HCT116 (cell line): ENCODE measurements at regions not wholly inside any gene's neighbourhood (a gene's known extent, or its start where the extent isn't known, plus 50 kb on each side); places are given as distances from the start of the nearest gene placed in this dataset.

ENCODE experiments used
- ATAC-seq: fragments of 200-7000 bp; cut with Tn5 transposase; 2 replicates; pipeline ENCODE4 v1.9.1; 2020; ENCODE audit warnings: mild to moderate bottlenecking, moderate library complexity
- BruUV-seq: library from RNA; stranded (reverse); fragments of 400-500 nt; replicated peaks from 2 replicates; lab custom pipeline; 2021; lab: Mats Ljungman, UMichigan
- CTCF ChIA-PET: fragments of 300-600 bp; sonication (Branson Sonifier 250); formaldehyde crosslinking; loops from one replicate; lab custom pipeline; 2021; ENCODE audit warnings: antibody characterized with exemption; lab: Charles Lee
- POLR2A ChIA-PET: fragments of 300-600, 350-600 bp; sonication (Branson Sonifier 250); formaldehyde crosslinking; loops from one replicate; lab custom pipeline; 2021; ENCODE audit warnings: antibody characterized with exemption; lab: Charles Lee
- RAD21 ChIA-PET, 2 experiments: fragments of 300-600 bp; sonication (Branson Sonifier 250); formaldehyde crosslinking; loops; one replicate each; lab custom pipeline; 2023; ENCODE audit warnings: low total read pairs in 2 of 2; ENCODE audit not compliant: uncharacterized antibody in 2 of 2, unreplicated experiment in 2 of 2, low non-redundant PET in 1 of 2; lab: Charles Lee
- DNase-seq: peaks from one replicate; pipeline ENCODE4 v3.0.0-alpha.2; 2010; ENCODE audit warnings: low read depth, low spot score
- H2AFZ ChIP-seq: fragments of 200-600 bp; shearing (Covaris generic), sonication (generic); 2 replicates; pipeline ENCODE4 v1.6.1; 2017; ENCODE audit warnings: low read depth, mixed run types, mixed read lengths, antibody characterized with exemption, low read length; ENCODE audit not compliant: poor library complexity, severe bottlenecking
- H3K27ac ChIP-seq: 2 replicates; pipeline ENCODE4 v1.5.1; 2012; ENCODE audit warnings: low read depth, low read length
- H3K27me3 ChIP-seq: fragments of 200-600 bp; sonication (generic); 2 replicates; pipeline ENCODE4 v1.6.1; 2016; ENCODE audit warnings: mixed run types, low read length, mixed read lengths; ENCODE audit not compliant: insufficient read depth
- H3K36me3 ChIP-seq, 2 experiments: fragments of 200-500 bp in 1 of 2; fragments of 200-600 bp in 1 of 2; sonication (Bioruptor generic) in 1 of 2; sonication (generic) in 1 of 2; 2 replicates each; pipeline versions ENCODE4 v1.5.1 to v1.6.1; 2014 to 2016; ENCODE audit warnings: low read length in 2 of 2, inconsistent platforms in 1 of 2, mixed read lengths in 1 of 2, mixed run types in 1 of 2; ENCODE audit not compliant: insufficient read depth in 2 of 2, control insufficient read depth in 1 of 2
- H3K4me1 ChIP-seq, 2 experiments: fragments of 200-600 bp in 1 of 2; sonication (generic) in 1 of 2; 2 replicates each; pipeline versions ENCODE4 v1.5.1 to v1.6.1; 2012 to 2017; ENCODE audit warnings: low read length in 2 of 2, inconsistent platforms in 1 of 2, mild to moderate bottlenecking in 1 of 2, mixed read lengths in 1 of 2, mixed run types in 1 of 2, moderate library complexity in 1 of 2; ENCODE audit not compliant: insufficient read depth in 2 of 2, control insufficient read depth in 1 of 2
- H3K4me2 ChIP-seq: fragments of 200-600 bp; sonication (generic); 2 replicates; pipeline ENCODE4 v1.6.1; 2017; ENCODE audit warnings: mixed run types, low read length, mixed read lengths
- H3K4me3 ChIP-seq, 2 experiments: fragments of 200-600 bp in 1 of 2; sonication (generic) in 1 of 2; replicated peaks in 1 of 2; 2 replicates each; pipeline ENCODE4 v1.5.1; 2011 to 2016; ENCODE audit warnings: low read length in 2 of 2, control low read depth in 1 of 2, low read depth in 1 of 2, mild to moderate bottlenecking in 1 of 2, mixed read lengths in 1 of 2, mixed run types in 1 of 2
- H3K79me2 ChIP-seq: fragments of 200-600 bp; sonication (generic); 2 replicates; pipeline ENCODE4 v1.6.1; 2017; ENCODE audit warnings: mild to moderate bottlenecking, mixed run types, low read length, moderate library complexity, mixed read lengths; ENCODE audit not compliant: insufficient read depth
- H3K9ac ChIP-seq: fragments of 200-600 bp; sonication (generic); 2 replicates; pipeline ENCODE4 v1.6.1; 2016; ENCODE audit warnings: low read length, mixed read lengths
- H3K9me2 ChIP-seq: fragments of 200-600 bp; sonication (generic), shearing (Covaris generic); 2 replicates; pipeline ENCODE4 v1.6.1; 2017; ENCODE audit warnings: mixed run types, mild to moderate bottlenecking, moderate library complexity; ENCODE audit not compliant: insufficient read depth
- H3K9me3 ChIP-seq, 2 experiments: fragments of 200-500 bp in 1 of 2; fragments of 200-600 bp in 1 of 2; sonication (Bioruptor generic) in 1 of 2; sonication (generic) in 1 of 2; 2 replicates each; pipeline ENCODE4 v1.6.1; 2014 to 2017; ENCODE audit warnings: low read length in 2 of 2, mixed read lengths in 2 of 2, inconsistent platforms in 1 of 2, low read depth in 1 of 2, mild to moderate bottlenecking in 1 of 2, mixed run types in 1 of 2, moderate library complexity in 1 of 2; ENCODE audit not compliant: control insufficient read depth in 1 of 2, insufficient read depth in 1 of 2
- H4K20me1 ChIP-seq: fragments of 200-600 bp; sonication (generic), shearing (Covaris generic); 2 replicates; pipeline ENCODE4 v1.6.1; 2017; ENCODE audit warnings: mixed run types, mild to moderate bottlenecking, moderate library complexity; ENCODE audit not compliant: insufficient read depth
- CBX3 ChIP-seq: IDR thresholded peaks from 2 replicates; pipeline ENCODE4 v1.6.1; 2012; ENCODE audit warnings: low read depth
- CEBPB ChIP-seq: IDR thresholded peaks from 2 replicates; pipeline ENCODE4 v1.6.1; 2012; ENCODE audit warnings: low read depth
- EGR1 ChIP-seq: IDR thresholded peaks from 2 replicates; pipeline ENCODE4 v1.6.1; 2012; ENCODE audit warnings: low read depth
- ELF1 ChIP-seq: IDR thresholded peaks from 2 replicates; pipeline ENCODE4 v1.6.1; 2012; ENCODE audit warnings: low read depth, borderline replicate concordance
- EZH2 ChIP-seq: fragments of 200-600 bp; sonication (generic); IDR thresholded peaks from 2 replicates; pipeline ENCODE4 v1.6.1; 2017; ENCODE audit warnings: antibody characterized with exemption, mixed run types
- EZH2phosphoT487 ChIP-seq: fragments of 200-600 bp; IDR thresholded peaks from 2 replicates; pipeline ENCODE4 v1.6.1; 2018; ENCODE audit warnings: antibody characterized with exemption, borderline replicate concordance
- JUND ChIP-seq: IDR thresholded peaks from 2 replicates; pipeline ENCODE4 v1.6.1; 2012
- POLR2A ChIP-seq: IDR thresholded peaks from 2 replicates; pipeline ENCODE4 v1.7.0; 2011; ENCODE audit warnings: borderline replicate concordance; ENCODE audit not compliant: insufficient read depth, insufficient read length; ENCODE audit errors: extremely low read depth
- POLR2AphosphoS5 ChIP-seq: IDR thresholded peaks from 2 replicates; pipeline ENCODE4 v1.6.1; 2011; ENCODE audit warnings: mild to moderate bottlenecking, low read depth, low read length, moderate library complexity
- RAD21 ChIP-seq: IDR thresholded peaks from 2 replicates; pipeline ENCODE4 v1.6.1; 2012; ENCODE audit warnings: low read depth, mild to moderate bottlenecking
- SIN3A ChIP-seq: IDR thresholded peaks from 2 replicates; pipeline ENCODE4 v1.6.1; 2012; ENCODE audit warnings: low read depth
- SP1 ChIP-seq: IDR thresholded peaks from 2 replicates; pipeline ENCODE4 v1.6.1; 2012; ENCODE audit warnings: low read depth
- SRF ChIP-seq: IDR thresholded peaks from 2 replicates; pipeline ENCODE4 v1.6.1; 2012; ENCODE audit warnings: low read depth
- TCF7L2 ChIP-seq: IDR thresholded peaks from 2 replicates; pipeline ENCODE4 v1.7.0; 2011; ENCODE audit warnings: borderline replicate concordance, inconsistent platforms; ENCODE audit not compliant: insufficient read depth, insufficient read length; ENCODE audit errors: extremely low read depth
- YY1 ChIP-seq: IDR thresholded peaks from 2 replicates; pipeline ENCODE4 v1.6.1; 2011; ENCODE audit warnings: low read length, low read depth, moderate library complexity, mild to moderate bottlenecking; ENCODE audit not compliant: insufficient replicate concordance; ENCODE audit errors: extremely low read depth
- ZFX ChIP-seq: fragments of 450-650 bp; IDR thresholded peaks from 2 replicates; pipeline ENCODE4 v1.6.1; 2017
- ZNF274 ChIP-seq: fragments of 200-500 bp; sonication (Bioruptor generic); IDR thresholded peaks from 2 replicates; pipeline ENCODE4 v1.6.1; 2014; ENCODE audit warnings: mild to moderate bottlenecking, low read depth, low read length, inconsistent platforms
- intact Hi-C: fragments of 100-400 bp; cut with micrococcal nuclease; formaldehyde crosslinking; loops from 2 replicates; pipeline ENCODE4 v1.10.0; 2022
- TF ChIP-seq, protein P1 (sequence below): IDR thresholded peaks from 2 replicates; pipeline ENCODE4 v1.6.1; 2012; ENCODE audit warnings: low read depth
- TF ChIP-seq, protein P2 (sequence below): IDR thresholded peaks from 2 replicates; pipeline ENCODE4 v1.6.1; 2012
- TF ChIP-seq, protein P3 (sequence below): IDR thresholded peaks from 2 replicates; pipeline ENCODE4 v1.6.1; 2012

DNA sequence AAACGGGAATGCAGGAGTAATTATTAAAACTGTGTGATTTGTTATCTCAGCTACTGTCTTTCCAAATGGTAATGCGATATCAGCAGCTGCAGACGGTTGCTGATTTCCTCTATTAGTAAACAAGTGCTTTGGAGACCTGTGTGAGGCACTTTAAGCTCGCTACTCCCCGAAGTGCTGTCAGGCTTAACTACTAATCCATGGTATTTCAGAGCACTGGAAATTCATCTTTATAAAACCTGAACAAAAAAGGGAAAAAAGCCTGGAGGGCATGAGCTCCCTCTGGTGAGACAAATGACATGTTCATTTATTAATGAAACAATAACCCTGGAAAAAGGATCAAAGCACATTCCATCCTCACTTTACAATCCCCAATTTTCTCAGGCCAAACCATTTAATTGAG lies 143.6 kb upstream of the OTX2 start:
- ChIA-PET POLR2A (no interaction called here), RAD21 (no interaction called here), CTCF (no interaction called here)
- ATAC-seq = no peak
- Histone ChIP-seq H4K20me1 (no peaks in the 10 kb centered on the region), H3K36me3 (no peaks in the 10 kb centered on the region), H3K4me3 (no peak overlapping the region), H3K4me2 (no peak overlapping the region), H2AFZ (no peak overlapping the region), H3K79me2 (no peaks in the 10 kb centered on the region), H3K27ac (no peak overlapping the region), H3K9ac (no peak overlapping the region), H3K27me3 (peaks cover 44% of the 10 kb centered on the region), H3K9me3 (no peaks in the 10 kb centered on the region), H3K4me1 (peaks cover 0 to 6% of the 10 kb centered on the region in 2 experiments; a peak in 1 of 4 replicates), H3K9me2 (no peaks in the 10 kb centered on the region)
- intact Hi-C loops = no loop called here
- no peak for DNase-seq
- BruUV-seq = no TSS peak
- TF ChIP-seq, protein P1, sequence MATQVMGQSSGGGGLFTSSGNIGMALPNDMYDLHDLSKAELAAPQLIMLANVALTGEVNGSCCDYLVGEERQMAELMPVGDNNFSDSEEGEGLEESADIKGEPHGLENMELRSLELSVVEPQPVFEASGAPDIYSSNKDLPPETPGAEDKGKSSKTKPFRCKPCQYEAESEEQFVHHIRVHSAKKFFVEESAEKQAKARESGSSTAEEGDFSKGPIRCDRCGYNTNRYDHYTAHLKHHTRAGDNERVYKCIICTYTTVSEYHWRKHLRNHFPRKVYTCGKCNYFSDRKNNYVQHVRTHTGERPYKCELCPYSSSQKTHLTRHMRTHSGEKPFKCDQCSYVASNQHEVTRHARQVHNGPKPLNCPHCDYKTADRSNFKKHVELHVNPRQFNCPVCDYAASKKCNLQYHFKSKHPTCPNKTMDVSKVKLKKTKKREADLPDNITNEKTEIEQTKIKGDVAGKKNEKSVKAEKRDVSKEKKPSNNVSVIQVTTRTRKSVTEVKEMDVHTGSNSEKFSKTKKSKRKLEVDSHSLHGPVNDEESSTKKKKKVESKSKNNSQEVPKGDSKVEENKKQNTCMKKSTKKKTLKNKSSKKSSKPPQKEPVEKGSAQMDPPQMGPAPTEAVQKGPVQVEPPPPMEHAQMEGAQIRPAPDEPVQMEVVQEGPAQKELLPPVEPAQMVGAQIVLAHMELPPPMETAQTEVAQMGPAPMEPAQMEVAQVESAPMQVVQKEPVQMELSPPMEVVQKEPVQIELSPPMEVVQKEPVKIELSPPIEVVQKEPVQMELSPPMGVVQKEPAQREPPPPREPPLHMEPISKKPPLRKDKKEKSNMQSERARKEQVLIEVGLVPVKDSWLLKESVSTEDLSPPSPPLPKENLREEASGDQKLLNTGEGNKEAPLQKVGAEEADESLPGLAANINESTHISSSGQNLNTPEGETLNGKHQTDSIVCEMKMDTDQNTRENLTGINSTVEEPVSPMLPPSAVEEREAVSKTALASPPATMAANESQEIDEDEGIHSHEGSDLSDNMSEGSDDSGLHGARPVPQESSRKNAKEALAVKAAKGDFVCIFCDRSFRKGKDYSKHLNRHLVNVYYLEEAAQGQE = no peak
- TF ChIP-seq, protein P2, sequence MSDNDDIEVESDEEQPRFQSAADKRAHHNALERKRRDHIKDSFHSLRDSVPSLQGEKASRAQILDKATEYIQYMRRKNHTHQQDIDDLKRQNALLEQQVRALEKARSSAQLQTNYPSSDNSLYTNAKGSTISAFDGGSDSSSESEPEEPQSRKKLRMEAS = no peak

DNA sequence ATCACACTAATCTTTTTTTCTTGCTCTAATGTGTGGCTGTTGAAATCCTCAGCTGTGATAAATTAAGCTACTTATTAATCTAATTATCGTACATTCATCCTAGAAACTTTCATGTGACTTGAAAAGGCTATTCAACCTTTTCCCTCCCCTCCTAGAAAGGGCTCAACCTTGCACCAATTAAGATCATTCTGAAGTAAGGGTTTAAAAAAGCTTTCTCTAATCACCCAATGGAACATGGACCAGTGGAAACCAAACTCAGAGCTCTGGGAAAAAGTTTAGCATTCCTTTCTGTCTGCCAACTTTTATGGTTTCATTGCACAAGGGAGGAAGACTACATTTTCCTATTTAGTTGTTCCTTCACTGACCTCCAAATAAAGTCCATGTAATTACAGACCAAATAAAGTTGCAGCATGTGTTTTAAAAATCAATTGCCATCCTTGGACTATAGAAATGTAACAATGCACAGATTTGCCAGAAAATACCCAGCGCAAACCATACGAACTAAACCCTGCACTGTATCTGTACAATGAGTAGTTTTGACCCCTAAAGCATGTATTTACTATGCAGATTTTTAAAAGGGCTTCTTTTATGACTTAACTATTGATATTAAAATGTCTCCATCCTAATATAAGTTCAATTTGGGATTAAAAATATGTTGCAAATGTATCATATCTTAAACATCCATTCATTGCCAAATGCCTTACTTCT lies 142.6 kb upstream of the OTX2 start:
- Histone ChIP-seq H3K4me3 (no peak overlapping the region), H3K27ac (no peak overlapping the region), H2AFZ (no peak overlapping the region), H3K4me2 (no peak overlapping the region), H3K9me3 (no peaks in the 10 kb centered on the region), H3K79me2 (no peaks in the 10 kb centered on the region), H3K27me3 (peaks cover 54% of the 10 kb centered on the region), H3K4me1 (peaks cover 0 to 6% of the 10 kb centered on the region in 2 experiments; a peak in 1 of 4 replicates), H4K20me1 (no peaks in the 10 kb centered on the region), H3K36me3 (no peaks in the 10 kb centered on the region), H3K9ac (no peak overlapping the region), H3K9me2 (no peaks in the 10 kb centered on the region)
- CTCF ChIA-PET = interaction anchor here (0.9 kb wide), 1 partner anchor 397 kb away, joined by 3 read pairs; no protein-coding TSS in a partner anchor
- RAD21 ChIA-PET = no interaction called here
- intact Hi-C loops = no loop called here
- no peak for ATAC-seq
- no peak for DNase-seq
- BruUV-seq = no TSS peak
- no peak for TF ChIP-seq CEBPB
- TF ChIP-seq ZFX = no peak
- TF ChIP-seq EZH2 = no peak
- no peak for TF ChIP-seq JUND
- TF ChIP-seq EZH2phosphoT487 = no peak
- TF ChIP-seq SIN3A = no peak
- TF ChIP-seq POLR2AphosphoS5 = no peak
- TF ChIP-seq ZNF274 = no peak
- TF ChIP-seq POLR2A = no peak
- TF ChIP-seq RAD21 = no peak
- no peak for TF ChIP-seq ELF1
- TF ChIP-seq YY1 = no peak
- TF ChIP-seq TCF7L2 = no peak
- TF ChIP-seq, protein P3, sequence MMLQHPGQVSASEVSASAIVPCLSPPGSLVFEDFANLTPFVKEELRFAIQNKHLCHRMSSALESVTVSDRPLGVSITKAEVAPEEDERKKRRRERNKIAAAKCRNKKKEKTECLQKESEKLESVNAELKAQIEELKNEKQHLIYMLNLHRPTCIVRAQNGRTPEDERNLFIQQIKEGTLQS = no peak
- no peak for TF ChIP-seq SRF
- TF ChIP-seq EGR1 = no peak
- no peak for TF ChIP-seq SP1
- no peak for TF ChIP-seq CBX3
- POLR2A ChIA-PET = no interaction called here
